Tibial nerve (tissue), 4 donors: ENCODE measurements at regions not wholly inside any gene's neighbourhood (a gene's known extent, or its start where the extent isn't known, plus 50 kb on each side); places are given as distances from the start of the nearest gene placed in this dataset.

Source experiments
- DNase-seq, 2 donors: peaks; one replicate each; pipeline ENCODE4 v3.0.0-alpha.2; 2019; ENCODE audit warnings: low spot score in 2 of 2
- H3K27ac ChIP-seq, 4 donors: fragments of 200-600 bp; sonication (generic) in 3 of 4; one replicate each; pipeline ENCODE4 v1.5.1; 2017 to 2019; ENCODE audit warnings: mild to moderate bottlenecking in 1 of 4
- H3K27me3 ChIP-seq, 2 donors: fragments of 200-600 bp; sonication (generic) in 1 of 2; one replicate each; pipeline versions ENCODE4 v1.5.1 to v1.6.0; 2017 to 2019
- H3K36me3 ChIP-seq, 3 donors: fragments of 200-600 bp; sonication (generic); one replicate each; pipeline ENCODE4 v1.5.1; 2018 to 2019
- H3K4me1 ChIP-seq, 4 donors: fragments of 200-600 bp; sonication (generic) in 3 of 4; one replicate each; pipeline ENCODE4 v1.5.1; 2017 to 2019
- H3K4me3 ChIP-seq, 4 donors: fragments of 200-600 bp; sonication (generic) in 3 of 4; one replicate each; pipeline ENCODE4 v1.5.1; 2017 to 2019; ENCODE audit warnings: mild to moderate bottlenecking in 1 of 4, moderate library complexity in 1 of 4
- H3K9me3 ChIP-seq, 4 donors: fragments of 200-600 bp; sonication (generic) in 3 of 4; one replicate each; pipeline ENCODE4 v1.5.1; 2017 to 2019
- EP300 ChIP-seq, 2 donors: sonication (generic); formaldehyde crosslinking; IDR thresholded peaks; one replicate each; pipeline ENCODE4 v1.6.1; 2017; ENCODE audit warnings: antibody characterized with exemption in 2 of 2, mild to moderate bottlenecking in 1 of 2
- POLR2A ChIP-seq, 2 donors: fragments of 450-650 bp; IDR thresholded peaks; one replicate each; pipeline ENCODE4 v1.6.1; 2017; ENCODE audit warnings: antibody characterized with exemption in 2 of 2, mild to moderate bottlenecking in 2 of 2, moderate library complexity in 2 of 2
- WGBS, 2 donors: methylation state at CpG; one replicate each; pipeline ENCODE4 v1.1.5; 2018; 5-methylcytosine and 5-hydroxymethylcytosine counted together
- TF ChIP-seq, protein P1 (sequence below), 5 experiments: fragments of 200-600 bp in 3 of 5; fragments of 450-650 bp in 2 of 5; sonication (generic) in 3 of 5; IDR thresholded peaks; one replicate each; pipeline ENCODE4 v1.5.1; 2016 to 2019; ENCODE audit warnings: antibody characterized with exemption in 5 of 5, mild to moderate bottlenecking in 3 of 5, moderate library complexity in 2 of 5

DNA sequence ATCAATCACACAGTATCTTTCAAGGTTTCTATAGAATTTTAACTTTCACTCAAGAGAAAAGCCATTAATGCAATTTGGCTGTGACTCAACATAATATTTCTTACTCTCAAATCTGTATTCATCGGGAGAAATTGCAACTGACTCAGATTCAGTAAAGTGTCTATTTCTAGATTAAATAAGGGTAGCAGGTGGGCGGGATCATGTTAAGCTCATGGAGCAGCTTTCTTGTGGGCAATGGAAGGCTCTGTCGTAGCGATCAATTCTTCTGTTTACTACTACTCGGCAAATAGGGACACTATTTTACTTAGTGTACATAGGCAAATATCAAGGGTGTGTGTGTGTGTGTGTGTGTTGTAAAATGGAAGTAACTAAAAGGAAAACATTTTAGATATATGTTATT lies 423.6 kb upstream of the NEGR1 start:
- WGBS, 2 donors: 91 to 94% methylated on average over 5 of the region's 5 CpGs
- H3K4me1 ChIP-seq: no peaks in the 10 kb centered on the region
- TF ChIP-seq, protein P1, sequence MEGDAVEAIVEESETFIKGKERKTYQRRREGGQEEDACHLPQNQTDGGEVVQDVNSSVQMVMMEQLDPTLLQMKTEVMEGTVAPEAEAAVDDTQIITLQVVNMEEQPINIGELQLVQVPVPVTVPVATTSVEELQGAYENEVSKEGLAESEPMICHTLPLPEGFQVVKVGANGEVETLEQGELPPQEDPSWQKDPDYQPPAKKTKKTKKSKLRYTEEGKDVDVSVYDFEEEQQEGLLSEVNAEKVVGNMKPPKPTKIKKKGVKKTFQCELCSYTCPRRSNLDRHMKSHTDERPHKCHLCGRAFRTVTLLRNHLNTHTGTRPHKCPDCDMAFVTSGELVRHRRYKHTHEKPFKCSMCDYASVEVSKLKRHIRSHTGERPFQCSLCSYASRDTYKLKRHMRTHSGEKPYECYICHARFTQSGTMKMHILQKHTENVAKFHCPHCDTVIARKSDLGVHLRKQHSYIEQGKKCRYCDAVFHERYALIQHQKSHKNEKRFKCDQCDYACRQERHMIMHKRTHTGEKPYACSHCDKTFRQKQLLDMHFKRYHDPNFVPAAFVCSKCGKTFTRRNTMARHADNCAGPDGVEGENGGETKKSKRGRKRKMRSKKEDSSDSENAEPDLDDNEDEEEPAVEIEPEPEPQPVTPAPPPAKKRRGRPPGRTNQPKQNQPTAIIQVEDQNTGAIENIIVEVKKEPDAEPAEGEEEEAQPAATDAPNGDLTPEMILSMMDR (IDR thresholded peaks at IDR 0.05): no peak
- no peak for TF ChIP-seq POLR2A (IDR thresholded peaks at IDR 0.05)
- H3K9me3 ChIP-seq: no peaks in the 10 kb centered on the region
- H3K27me3 ChIP-seq: no peaks in the 10 kb centered on the region
- H3K36me3 ChIP-seq: no peaks in the 10 kb centered on the region
- H3K4me3 ChIP-seq: no peak overlapping the region
- DNase-seq: no peak
- no peak overlapping the region for H3K27ac ChIP-seq

DNA sequence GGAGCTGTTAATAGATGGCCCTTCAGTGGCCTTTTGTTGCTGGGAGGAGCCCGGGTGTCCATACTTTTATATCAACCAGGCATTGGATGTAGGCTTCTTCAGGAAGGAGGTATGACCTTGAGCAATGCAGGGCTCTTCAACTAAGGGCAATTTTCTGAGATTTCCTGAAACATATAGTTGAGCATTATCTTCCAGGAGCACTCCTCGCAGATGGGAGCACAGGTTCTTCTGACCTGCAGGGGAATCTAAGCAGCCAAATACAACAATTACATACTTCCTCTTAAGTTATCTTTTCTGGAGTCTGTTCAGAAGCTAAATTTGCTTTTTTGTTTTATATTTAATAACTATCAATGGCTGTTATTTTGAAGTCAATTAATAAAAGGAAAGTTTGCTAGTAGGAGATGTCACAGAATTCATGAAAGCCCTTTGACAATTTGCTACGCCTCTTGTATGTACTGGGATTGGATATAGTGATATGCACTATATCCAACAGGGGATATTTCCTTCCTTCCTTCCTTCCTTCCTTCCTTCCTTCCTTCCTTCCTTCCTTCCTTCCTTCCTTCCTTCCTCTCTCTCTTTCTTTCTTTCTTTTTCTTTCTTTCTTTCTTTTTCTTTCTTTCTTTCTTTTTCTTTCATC lies 422.6 kb upstream of the NEGR1 start:
- Histone ChIP-seq H3K36me3 (no peaks in the 10 kb centered on the region), H3K9me3 (no peaks in the 10 kb centered on the region), H3K4me1 (no peaks in the 10 kb centered on the region), H3K27ac (no peak overlapping the region), H3K4me3 (no peak overlapping the region), H3K27me3 (no peaks in the 10 kb centered on the region)
- TF ChIP-seq POLR2A (IDR thresholded peaks at IDR 0.05) (no peak), EP300 (IDR thresholded peaks at IDR 0.05) (no peak)
- TF ChIP-seq, protein P1 (IDR thresholded peaks at IDR 0.05): no peak
- no peak for DNase-seq
- 84 to 92% methylated on average over 3 of the region's 3 CpGs for WGBS, 2 donors

DNA sequence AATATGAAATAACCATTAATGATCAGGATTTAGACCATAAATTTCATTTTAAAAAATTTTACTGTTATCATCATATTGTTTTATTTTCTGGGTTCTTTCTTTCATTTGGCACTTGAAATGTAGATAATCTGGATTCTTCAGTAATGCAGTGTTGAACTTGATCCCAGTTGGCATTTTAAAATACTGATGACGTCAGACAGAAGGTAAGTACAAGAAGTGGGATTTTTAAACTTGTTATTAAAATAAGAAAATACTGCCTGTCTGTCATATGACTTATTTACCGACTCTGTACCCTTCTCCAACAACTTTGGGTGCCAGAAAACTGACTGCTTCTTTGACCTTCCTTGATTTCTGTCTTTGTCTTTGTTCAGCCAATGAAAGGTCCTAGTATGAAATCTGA lies 415.1 kb upstream of the NEGR1 start:
- Histone ChIP-seq H3K9me3 (peaks cover 0 to 15% (median 3%) of the 10 kb centered on the region in 4 donors), H3K36me3 (no peaks in the 10 kb centered on the region), H3K27ac (no peak overlapping the region), H3K4me1 (no peaks in the 10 kb centered on the region), H3K27me3 (no peaks in the 10 kb centered on the region), H3K4me3 (no peak overlapping the region)
- no peak for DNase-seq
- TF ChIP-seq EP300 (IDR thresholded peaks at IDR 0.05) (no peak), POLR2A (IDR thresholded peaks at IDR 0.05) (no peak)
- TF ChIP-seq, protein P1 (IDR thresholded peaks at IDR 0.05): no peak
- 64 to 73% methylated on average over 2 of the region's 2 CpGs for WGBS, 2 donors

DNA sequence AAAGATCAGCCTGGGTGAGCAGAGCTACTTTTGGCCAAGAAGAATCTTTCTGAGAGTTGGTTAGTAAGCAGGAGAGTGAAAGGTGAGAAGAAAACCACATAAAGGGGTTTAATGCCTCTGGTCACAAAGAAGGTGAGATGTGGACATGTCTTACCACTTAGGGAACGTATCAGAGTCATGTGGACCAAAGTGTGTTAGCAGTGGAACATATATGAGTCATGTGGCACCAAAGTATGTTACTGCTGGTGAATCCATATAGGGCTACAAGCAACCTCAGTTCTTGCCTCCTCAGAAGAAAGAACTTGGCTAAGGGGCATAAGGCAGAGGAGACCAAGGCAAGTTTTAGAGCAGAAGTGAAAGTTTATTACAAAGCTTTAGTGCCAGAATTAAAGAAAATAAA lies 411.6 kb upstream of the NEGR1 start:
- Histone ChIP-seq H3K36me3 (no peaks in the 10 kb centered on the region), H3K4me1 (no peaks in the 10 kb centered on the region), H3K4me3 (no peak overlapping the region), H3K9me3 (peaks cover 0 to 24% (median 3%) of the 10 kb centered on the region in 4 donors), H3K27me3 (no peaks in the 10 kb centered on the region), H3K27ac (no peak overlapping the region)
- 45 to 59% methylated on average over 1 of the region's 1 CpG for whole genome bisulfite sequencing, 2 donors
- no peak for DNase-seq
- TF ChIP-seq, protein P1 (IDR thresholded peaks at IDR 0.05): no peak
- TF ChIP-seq POLR2A (IDR thresholded peaks at IDR 0.05) (no peak), EP300 (IDR thresholded peaks at IDR 0.05) (no peak)

DNA sequence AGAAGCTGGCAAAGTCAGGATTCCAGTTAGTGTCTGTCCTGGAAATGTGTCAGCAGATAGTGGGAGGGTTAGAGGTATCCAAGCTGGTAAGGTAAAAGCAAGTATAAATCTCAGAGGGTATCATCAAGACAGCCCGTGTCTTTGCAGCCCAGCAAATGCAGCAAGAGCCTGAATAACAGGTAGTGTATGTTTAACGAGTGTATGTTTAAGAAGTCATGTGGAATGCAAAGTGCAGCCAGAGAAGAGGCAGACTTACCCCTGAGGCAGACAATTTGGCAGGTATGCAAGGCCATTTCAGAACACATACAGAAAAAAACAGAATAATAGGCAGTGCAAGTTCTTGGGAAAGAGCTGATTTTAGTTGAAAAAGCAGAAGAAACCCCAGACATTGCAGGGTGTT lies 411.0 kb upstream of the NEGR1 start:
- 78 to 82% methylated on average over 2 of the region's 2 CpGs for WGBS, 2 donors
- no peak for DNase-seq
- no peaks in the 10 kb centered on the region for H3K27me3 ChIP-seq
- H3K4me1 ChIP-seq: no peaks in the 10 kb centered on the region
- H3K9me3 ChIP-seq: peaks cover 0 to 24% (median 3%) of the 10 kb centered on the region in 4 donors
- no peak for TF ChIP-seq EP300 (IDR thresholded peaks at IDR 0.05)
- no peak for TF ChIP-seq POLR2A (IDR thresholded peaks at IDR 0.05)
- TF ChIP-seq, protein P1 (IDR thresholded peaks at IDR 0.05): no peak
- H3K36me3 ChIP-seq: no peaks in the 10 kb centered on the region
- H3K4me3 ChIP-seq: no peak overlapping the region
- H3K27ac ChIP-seq: no peak overlapping the region
